Activated CD4-positive, alpha-beta T cell treated with anti-CD3 and anti-CD28 coated beads, Interleukin-2, amount 10 ng/mL, durations not matched to agents 24 days and 14 days (primary cell): ENCODE measurements at regions not wholly inside any gene's neighbourhood (a gene's known extent, or its start where the extent isn't known, plus 50 kb on each side); places are given as distances from the start of the nearest gene placed in this dataset.

Source experiments
- DNase-seq: peaks from one replicate; pipeline ENCODE4 v3.0.0; 2022
- H3K27ac Mint-ChIP-seq: one replicate; pipeline ENCODE4 v1.8.0; 2022; ENCODE audit warnings: mild to moderate bottlenecking, mixed read lengths
- H3K27me3 Mint-ChIP-seq: one replicate; pipeline ENCODE4 v1.8.0; 2022; ENCODE audit warnings: mixed read lengths
- H3K36me3 Mint-ChIP-seq: one replicate; pipeline ENCODE4 v1.8.0; 2022; ENCODE audit warnings: low read depth, mild to moderate bottlenecking, mixed read lengths
- H3K4me1 Mint-ChIP-seq: one replicate; pipeline ENCODE4 v1.8.0; 2021; ENCODE audit warnings: mixed read lengths
- H3K4me3 Mint-ChIP-seq: one replicate; pipeline ENCODE4 v1.8.0; 2022; ENCODE audit warnings: mild to moderate bottlenecking, moderate library complexity, mixed read lengths
- H3K9me3 Mint-ChIP-seq: one replicate; pipeline ENCODE4 v1.8.0; 2021; ENCODE audit warnings: mixed read lengths
- intact Hi-C: fragments of 100-400 bp; cut with micrococcal nuclease; formaldehyde crosslinking; loops from one replicate; pipeline ENCODE4 v1.15.1; 2023

DNA sequence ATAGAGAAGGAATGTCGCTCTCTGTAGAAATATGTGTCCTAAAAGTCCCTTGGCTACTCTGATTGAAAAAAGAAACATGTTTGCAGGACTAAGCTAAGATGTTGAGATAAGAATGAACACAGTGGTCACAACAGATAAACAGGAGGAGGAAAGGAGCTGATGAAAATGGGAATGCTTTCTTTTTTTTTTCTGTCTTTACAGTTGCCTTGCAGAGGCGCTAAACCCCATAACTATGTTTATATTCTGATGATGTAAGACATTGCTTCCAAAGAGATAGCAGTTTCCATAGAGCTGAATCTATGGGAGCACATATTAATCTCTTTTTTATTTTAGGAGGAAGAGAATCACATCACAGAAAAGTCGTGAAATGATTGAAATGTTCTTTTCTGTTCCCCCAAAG is 153.5 kb upstream of the LYZL1 start:
- DNase-seq: no peak
- no peak overlapping the region for H3K27ac Mint-ChIP-seq
- no peaks in the 10 kb centered on the region for H3K36me3 Mint-ChIP-seq
- peaks cover 6% of the 10 kb centered on the region for H3K27me3 Mint-ChIP-seq
- no peaks in the 10 kb centered on the region for H3K4me1 Mint-ChIP-seq
- intact Hi-C loops: loop anchor here (10.0 kb wide), 1 partner anchor 471 kb away; no protein-coding TSS in a partner anchor
- H3K4me3 Mint-ChIP-seq: no peak overlapping the region
- no peaks in the 10 kb centered on the region for H3K9me3 Mint-ChIP-seq

DNA sequence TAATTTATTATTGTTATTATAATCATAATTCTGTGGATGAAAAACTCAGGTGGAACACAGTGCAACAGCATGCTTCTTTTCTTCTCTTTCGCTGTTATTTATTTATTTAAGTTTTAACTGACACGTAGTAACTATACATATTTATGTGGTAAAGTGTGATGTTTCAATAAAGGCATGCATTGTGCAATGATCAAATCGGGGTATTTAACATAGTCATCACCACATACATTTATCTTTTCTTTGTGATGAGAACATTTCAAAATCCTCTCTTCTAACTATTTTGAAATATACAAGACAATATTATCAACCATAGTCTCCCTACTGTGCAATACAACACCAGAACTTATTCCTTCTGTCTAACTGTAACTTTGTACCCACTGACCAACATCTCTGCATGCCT is 152.5 kb upstream of the LYZL1 start:
- H3K9me3 Mint-ChIP-seq: no peaks in the 10 kb centered on the region
- H3K4me3 Mint-ChIP-seq: no peak overlapping the region
- H3K36me3 Mint-ChIP-seq: no peaks in the 10 kb centered on the region
- H3K4me1 Mint-ChIP-seq: no peaks in the 10 kb centered on the region
- H3K27me3 Mint-ChIP-seq: peaks cover 9% of the 10 kb centered on the region
- no peak for DNase-seq
- no peak overlapping the region for H3K27ac Mint-ChIP-seq
- intact Hi-C loops: loop anchor here (10.0 kb wide), 1 partner anchor 472 kb away; no protein-coding TSS in a partner anchor

DNA sequence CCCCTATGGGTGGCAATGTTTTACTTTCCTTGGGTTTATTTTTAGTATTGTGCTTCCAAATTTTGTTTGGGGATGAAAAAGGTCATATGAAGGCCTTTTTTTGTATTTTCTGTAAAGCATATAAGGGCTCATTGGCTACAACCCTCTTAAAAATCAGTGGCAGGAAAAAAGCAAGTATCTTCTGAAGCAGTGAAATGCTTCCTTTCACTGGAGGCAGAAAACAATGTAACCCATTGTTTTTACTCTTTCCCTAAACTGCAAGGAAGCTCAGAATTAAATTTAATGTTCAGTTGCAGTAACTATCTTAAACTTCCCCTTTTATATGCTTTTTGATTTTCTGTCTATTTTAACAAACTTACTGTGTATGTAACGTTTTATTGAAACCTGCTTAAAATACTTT is 148.7 kb upstream of the LYZL1 start:
- Mint-ChIP-seq H3K27ac (no peak overlapping the region), H3K36me3 (no peaks in the 10 kb centered on the region), H3K4me3 (no peak overlapping the region), H3K27me3 (peaks cover 17% of the 10 kb centered on the region), H3K9me3 (no peaks in the 10 kb centered on the region), H3K4me1 (no peaks in the 10 kb centered on the region)
- no peak for DNase-seq
- intact Hi-C loops: no loop called here

DNA sequence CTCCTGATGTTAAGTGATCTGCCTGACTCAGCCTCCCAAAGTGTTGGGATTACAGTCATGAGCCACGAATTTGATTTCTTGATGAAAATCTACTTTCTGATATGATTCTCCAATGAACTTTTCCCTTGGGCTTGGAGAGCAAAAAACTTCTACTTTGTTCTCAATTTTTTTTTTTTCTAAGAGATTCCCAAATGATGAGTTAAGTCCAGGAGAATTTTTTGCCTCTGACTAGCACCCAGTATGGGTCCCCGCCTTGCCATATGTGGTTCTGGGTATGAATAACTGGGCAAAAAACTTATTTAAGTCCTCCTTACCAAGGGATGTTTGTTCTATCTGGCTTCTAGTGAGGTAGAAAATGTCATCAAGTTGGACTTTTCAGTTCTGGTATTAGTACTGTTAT is 147.9 kb upstream of the LYZL1 start:
- no peak for DNase-seq
- Mint-ChIP-seq H3K27me3 (peaks cover 17% of the 10 kb centered on the region), H3K4me1 (no peaks in the 10 kb centered on the region), H3K4me3 (no peak overlapping the region), H3K9me3 (no peaks in the 10 kb centered on the region), H3K36me3 (no peaks in the 10 kb centered on the region), H3K27ac (no peak overlapping the region)
- intact Hi-C loops: no loop called here

DNA sequence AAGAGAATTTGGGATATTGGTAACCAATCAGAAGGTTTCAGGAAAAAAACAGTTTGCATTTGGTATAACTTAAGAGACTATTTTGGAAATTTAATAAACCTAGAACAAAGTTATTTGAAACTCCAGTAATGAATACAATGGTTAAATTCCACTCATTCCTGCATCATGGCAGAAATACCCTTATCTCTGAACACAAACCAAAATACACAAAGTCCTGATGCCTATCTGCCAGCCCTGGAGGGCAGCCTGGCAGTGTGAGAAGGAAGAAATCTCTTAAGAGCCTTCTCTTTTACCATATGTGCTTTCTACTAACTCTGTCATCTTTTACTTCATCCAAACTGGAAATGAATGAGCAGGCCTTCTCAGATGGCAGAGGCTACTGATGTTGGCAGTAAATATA is 147.1 kb upstream of the LYZL1 start:
- Mint-ChIP-seq H3K4me3 (no peak overlapping the region), H3K27ac (no peak overlapping the region), H3K36me3 (no peaks in the 10 kb centered on the region), H3K4me1 (no peaks in the 10 kb centered on the region), H3K9me3 (no peaks in the 10 kb centered on the region), H3K27me3 (peaks cover 17% of the 10 kb centered on the region)
- intact Hi-C loops: no loop called here
- no peak for DNase-seq

DNA sequence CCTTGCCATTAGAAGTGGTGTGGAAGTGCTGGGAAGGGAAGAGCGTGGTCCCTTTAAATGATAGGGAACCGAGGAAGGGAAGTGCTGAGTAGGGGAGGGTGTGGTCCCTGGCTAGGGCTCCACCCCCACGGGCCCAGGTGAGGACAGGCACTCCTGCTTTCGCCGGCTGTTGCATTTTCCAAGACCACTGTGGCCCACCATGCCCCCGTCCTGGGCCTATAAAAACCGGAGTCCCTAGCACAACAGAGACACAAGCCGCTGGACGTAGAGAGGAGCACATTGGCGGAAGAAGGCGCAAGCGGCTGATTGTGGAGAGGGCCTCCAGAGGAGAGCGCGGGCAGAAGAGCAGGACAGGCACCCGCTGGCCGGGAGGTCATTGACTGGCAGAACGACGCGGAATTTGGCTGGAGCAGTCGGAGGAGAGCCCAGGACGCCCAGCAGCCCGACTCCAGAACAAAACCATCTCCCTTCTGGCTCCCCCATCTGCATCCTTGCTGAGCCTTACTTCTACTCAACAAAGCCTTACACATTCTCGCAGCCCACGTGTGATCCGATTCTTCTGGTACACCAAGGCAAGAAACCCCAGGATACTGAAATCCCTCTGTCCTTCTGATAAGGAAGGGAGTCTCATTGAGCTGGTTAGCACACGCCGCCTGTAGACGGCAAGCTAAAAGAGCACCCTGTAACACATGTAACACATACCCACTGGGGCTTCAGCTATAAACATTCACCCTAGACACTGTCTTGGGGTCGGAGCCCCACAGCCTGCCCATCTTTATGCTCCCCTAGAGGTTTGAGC is 146.2 kb upstream of the LYZL1 start:
- Mint-ChIP-seq H3K9me3 (no peaks in the 10 kb centered on the region), H3K27ac (no peak overlapping the region), H3K27me3 (peaks cover 17% of the 10 kb centered on the region), H3K36me3 (no peaks in the 10 kb centered on the region), H3K4me1 (no peaks in the 10 kb centered on the region), H3K4me3 (no peak overlapping the region)
- DNase-seq: no peak
- intact Hi-C loops: no loop called here

DNA sequence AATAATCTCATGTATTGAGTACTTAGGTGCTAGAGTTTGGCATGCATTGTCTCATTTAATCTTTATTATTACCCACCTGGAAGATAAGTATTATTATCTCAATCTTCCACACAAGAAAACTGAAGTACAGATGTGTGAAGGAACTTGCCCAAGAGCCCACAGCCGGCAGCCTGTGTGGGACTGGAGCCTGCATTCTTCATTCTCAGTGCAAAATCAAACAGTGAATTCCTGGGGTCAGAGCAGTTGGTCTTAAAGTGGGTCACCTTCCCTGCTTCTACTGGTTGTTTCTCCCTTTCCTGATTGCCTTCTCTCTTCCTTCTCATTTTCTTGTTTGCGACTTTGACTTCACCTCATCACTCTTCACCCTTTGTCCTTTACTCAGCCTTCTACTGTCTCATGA is 144.7 kb upstream of the LYZL1 start:
- Mint-ChIP-seq H3K36me3 (no peaks in the 10 kb centered on the region), H3K4me3 (no peak overlapping the region), H3K27ac (no peak overlapping the region), H3K9me3 (no peaks in the 10 kb centered on the region), H3K27me3 (peaks cover 17% of the 10 kb centered on the region), H3K4me1 (no peaks in the 10 kb centered on the region)
- DNase-seq: no peak
- intact Hi-C loops: no loop called here

DNA sequence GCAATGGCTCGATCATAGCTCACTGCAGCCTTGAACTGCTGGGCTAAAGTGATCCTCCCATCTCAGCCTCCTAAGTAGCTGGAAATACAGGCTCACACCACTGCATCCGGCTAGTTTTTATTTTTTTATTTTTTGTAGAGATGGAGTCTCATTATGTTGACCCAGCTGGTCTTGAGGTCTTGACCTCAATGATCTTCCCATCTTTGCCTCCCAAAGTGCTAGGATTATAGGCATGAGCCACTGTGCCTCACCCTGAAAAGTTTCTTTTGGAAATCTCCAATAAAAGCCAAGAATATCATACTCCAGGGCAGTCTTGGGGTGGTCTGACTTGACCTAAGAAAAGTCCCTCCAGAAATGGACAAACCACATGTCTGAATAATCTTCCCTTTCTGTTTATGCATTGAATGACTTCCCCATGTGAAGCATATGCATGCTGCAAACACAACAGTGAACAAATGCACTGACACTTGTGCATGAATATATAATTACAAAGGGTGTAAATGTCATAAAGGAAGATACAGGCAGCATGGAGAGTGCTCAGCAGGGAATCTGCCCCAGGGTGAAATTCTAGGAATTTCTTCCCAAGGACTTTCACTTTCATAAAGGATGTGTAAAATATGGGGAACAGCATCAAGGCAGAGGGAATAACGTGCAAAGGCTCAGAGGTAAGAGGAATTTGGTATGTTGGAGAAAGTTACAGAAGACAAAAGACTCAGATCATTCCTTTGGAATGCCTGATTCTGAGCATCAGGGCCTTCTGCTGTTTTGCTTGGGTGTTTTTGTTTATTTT is 142.4 kb upstream of the LYZL1 start:
- intact Hi-C loops: no loop called here
- Mint-ChIP-seq H3K9me3 (no peaks in the 10 kb centered on the region), H3K27ac (no peak overlapping the region), H3K4me3 (no peak overlapping the region), H3K36me3 (no peaks in the 10 kb centered on the region), H3K4me1 (no peaks in the 10 kb centered on the region), H3K27me3 (peaks cover 13% of the 10 kb centered on the region)
- DNase-seq: no peak

DNA sequence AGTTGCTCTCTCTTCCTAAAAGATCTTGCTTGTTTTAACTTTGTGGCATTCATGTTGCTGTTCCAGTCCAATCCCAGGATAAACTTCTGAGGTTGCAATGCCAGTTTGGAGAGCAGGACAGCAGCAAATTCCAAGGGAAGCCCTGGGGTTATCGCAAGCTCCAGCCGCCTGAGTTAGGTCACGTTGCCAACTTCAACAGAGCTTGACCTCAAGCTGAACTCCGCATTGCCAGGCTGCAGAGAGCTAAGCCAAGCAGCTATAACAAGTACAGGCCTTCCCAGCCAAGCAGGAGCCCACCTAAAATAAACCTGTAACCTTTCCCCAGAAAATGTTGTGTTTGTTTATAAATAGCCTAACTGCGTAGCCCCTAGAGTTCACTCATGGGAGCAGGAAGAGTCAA is 138.9 kb upstream of the LYZL1 start:
- no peaks in the 10 kb centered on the region for H3K36me3 Mint-ChIP-seq
- H3K4me3 Mint-ChIP-seq: no peak overlapping the region
- H3K27ac Mint-ChIP-seq: no peak overlapping the region
- no peaks in the 10 kb centered on the region for H3K9me3 Mint-ChIP-seq
- no peaks in the 10 kb centered on the region for H3K27me3 Mint-ChIP-seq
- no peak for DNase-seq
- H3K4me1 Mint-ChIP-seq: no peaks in the 10 kb centered on the region
- intact Hi-C loops: no loop called here

DNA sequence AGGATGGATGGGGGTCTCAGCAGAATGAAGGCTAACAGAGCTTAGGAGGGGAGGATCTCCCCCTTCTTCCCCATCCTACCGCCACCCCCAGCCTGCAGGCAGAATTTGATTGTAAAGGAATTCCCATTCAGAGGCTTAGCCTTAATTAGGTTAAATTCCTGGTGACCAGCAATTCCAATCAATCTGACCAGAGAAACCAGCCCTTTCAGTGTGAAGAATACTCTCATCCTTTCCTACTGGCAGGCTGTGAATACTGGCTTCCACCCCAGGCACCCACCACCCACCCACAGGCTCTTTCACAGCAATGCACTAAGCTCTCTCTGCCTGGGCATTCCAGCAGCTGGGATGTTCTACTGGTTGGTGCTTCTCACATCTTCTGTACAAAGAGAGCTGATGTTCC is 137.9 kb upstream of the LYZL1 start:
- Mint-ChIP-seq H3K27ac (no peak overlapping the region), H3K9me3 (no peaks in the 10 kb centered on the region)

DNA sequence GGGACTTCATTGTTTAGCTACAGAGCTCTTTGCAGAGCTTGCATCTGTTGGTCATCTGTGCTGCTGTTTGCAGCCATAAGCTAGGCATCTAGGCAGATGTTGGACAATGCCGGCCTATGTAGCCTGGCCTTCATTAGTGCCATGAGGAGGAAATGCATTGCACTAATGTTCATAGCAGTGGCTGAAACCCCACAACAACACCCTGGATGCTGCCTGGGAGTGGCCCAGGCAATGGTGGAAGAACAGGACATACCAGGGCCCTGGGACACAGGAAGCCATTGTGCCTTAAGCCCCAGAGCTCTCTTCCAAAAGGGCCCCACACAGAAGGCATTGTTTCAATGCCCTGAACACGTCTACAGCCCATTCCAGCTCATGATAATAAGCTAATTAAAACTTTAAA is 131.5 kb upstream of the LYZL1 start:
- Mint-ChIP-seq H3K4me3 (no peak overlapping the region), H3K4me1 (no peaks in the 10 kb centered on the region), H3K9me3 (no peaks in the 10 kb centered on the region), H3K27ac (no peak overlapping the region), H3K27me3 (no peaks in the 10 kb centered on the region), H3K36me3 (no peaks in the 10 kb centered on the region)
- intact Hi-C loops: no loop called here
- no peak for DNase-seq

More for the DNA sequence above, 137.9 kb upstream of the LYZL1 start:
- Mint-ChIP-seq H3K4me1 (no peaks in the 10 kb centered on the region), H3K27me3 (no peaks in the 10 kb centered on the region), H3K36me3 (no peaks in the 10 kb centered on the region), H3K4me3 (no peak overlapping the region)
- intact Hi-C loops: no loop called here
- no peak for DNase-seq

DNA sequence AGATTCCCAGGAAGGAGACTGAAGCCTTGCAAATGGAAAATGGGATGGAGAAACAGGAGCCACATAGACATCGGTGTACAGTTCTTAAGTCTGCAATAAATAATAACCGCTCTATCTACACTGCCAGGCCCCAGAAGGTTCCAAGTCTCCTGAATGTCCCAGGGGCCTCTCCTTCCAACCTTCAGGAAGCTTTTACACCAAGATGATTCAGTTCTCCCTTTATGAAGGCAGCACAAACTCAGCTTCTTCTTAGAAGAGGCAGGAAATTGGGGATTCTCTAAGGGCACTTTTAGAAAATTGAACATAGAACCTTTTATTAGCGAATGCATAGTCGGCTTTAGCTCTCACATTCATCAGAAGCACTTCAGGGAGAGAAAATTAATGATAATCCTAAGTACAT is 130.8 kb upstream of the LYZL1 start:
- Mint-ChIP-seq H3K4me1 (no peaks in the 10 kb centered on the region), H3K4me3 (no peak overlapping the region), H3K27ac (no peak overlapping the region), H3K27me3 (no peaks in the 10 kb centered on the region), H3K36me3 (no peaks in the 10 kb centered on the region), H3K9me3 (no peaks in the 10 kb centered on the region)
- no peak for DNase-seq
- intact Hi-C loops: no loop called here

DNA sequence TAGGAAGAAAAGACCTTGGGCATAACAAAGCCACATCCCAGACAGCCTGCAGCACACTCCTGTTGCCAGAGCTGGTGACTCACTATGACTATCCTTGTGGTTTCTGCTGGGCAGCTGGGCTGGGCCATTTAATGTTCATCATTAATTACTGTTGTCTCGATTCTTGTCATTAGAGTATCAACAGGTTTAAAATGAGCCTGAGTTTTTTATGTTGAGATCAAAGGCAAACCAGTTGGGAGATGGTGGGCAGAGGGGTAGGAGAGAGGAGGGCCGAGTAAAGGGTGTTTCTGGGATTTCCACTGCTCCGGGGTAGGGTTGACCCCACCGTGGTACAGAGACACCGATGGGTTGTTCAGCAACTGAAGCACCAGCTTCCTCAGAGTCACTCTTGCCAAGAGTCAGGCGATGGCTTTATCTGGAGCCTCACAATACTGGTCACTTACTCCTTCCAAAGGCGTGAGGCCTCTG is 128.7 kb upstream of the LYZL1 start:
- intact Hi-C loops: no loop called here
- H3K27ac Mint-ChIP-seq: no peak overlapping the region
- no peak for DNase-seq
- no peak overlapping the region for H3K4me3 Mint-ChIP-seq
- H3K9me3 Mint-ChIP-seq: no peaks in the 10 kb centered on the region
- H3K27me3 Mint-ChIP-seq: peaks cover 2% of the 10 kb centered on the region
- H3K4me1 Mint-ChIP-seq: no peaks in the 10 kb centered on the region
- no peaks in the 10 kb centered on the region for H3K36me3 Mint-ChIP-seq

DNA sequence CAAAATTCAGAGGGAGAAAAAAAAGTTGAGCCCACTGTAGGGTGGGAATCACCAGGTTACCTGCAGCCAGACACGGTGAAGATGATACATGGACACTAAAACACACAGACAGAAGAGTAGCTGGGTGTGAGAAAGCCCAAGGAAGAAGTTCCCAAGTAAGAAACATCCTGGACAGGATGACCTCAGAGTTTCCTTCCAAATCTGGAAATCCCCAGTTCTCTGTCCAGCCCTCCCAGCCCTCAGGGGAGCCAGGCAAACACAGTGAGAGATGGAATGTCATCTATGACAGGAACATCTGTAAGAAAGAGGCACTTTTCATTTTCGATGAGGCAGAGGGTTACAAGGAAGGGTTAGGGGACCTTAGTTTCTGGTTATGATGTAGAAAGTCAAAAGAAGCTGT is 125.1 kb upstream of the LYZL1 start:
- no peak overlapping the region for H3K27ac Mint-ChIP-seq
- H3K4me1 Mint-ChIP-seq: no peaks in the 10 kb centered on the region
- H3K36me3 Mint-ChIP-seq: no peaks in the 10 kb centered on the region
- H3K9me3 Mint-ChIP-seq: no peaks in the 10 kb centered on the region
- intact Hi-C loops: no loop called here
- H3K27me3 Mint-ChIP-seq: peaks cover 2% of the 10 kb centered on the region
- no peak for DNase-seq
- H3K4me3 Mint-ChIP-seq: no peak overlapping the region
